ENCODE measurements at regions not wholly inside any gene's neighbourhood (a gene's known extent, or its start where the extent isn't known, plus 50 kb on each side); places are given as distances from the start of the nearest gene placed in this dataset.

GRCh38 chr13:86541461-86541860 is 742.2 kb upstream of the SLITRK6 start:
- DNase-seq (no peak), ATAC-seq (no peak)
- no peaks in the 10 kb centered on the region for H3K27me3 ChIP-seq
- H3K9me3 ChIP-seq: no peaks in the 10 kb centered on the region
- TF ChIP-seq CTCF (IDR thresholded peaks at IDR 0.05 in 4 of 5, conservative IDR thresholded peaks at IDR 0.05 in 1 of 5) (no peak), POLR2A (IDR thresholded peaks at IDR 0.05) (no peak)
- no peaks in the 10 kb centered on the region for H3K4me1 ChIP-seq
- no peaks in the 10 kb centered on the region for H3K36me3 ChIP-seq
- in situ Hi-C loops (cut with MboI; ENCODE audit: low sequenced_read_pairs in 4 of 4): no loop called here
- no peak overlapping the region for H3K4me3 ChIP-seq
- intact Hi-C loops (cut with DNase I; ENCODE audit: low total_unique reads): no loop called here
- H3K27ac ChIP-seq: no peak overlapping the region

GRCh38 chr13:86554066-86554465 is 754.8 kb upstream of the SLITRK6 start:
- no peak for DNase-seq
- no peak overlapping the region for H3K27ac ChIP-seq
- H3K9me3 ChIP-seq: no peaks in the 10 kb centered on the region
- no peaks in the 10 kb centered on the region for H3K36me3 ChIP-seq
- H3K27me3 ChIP-seq: no peaks in the 10 kb centered on the region
- intact Hi-C loops (cut with DNase I; ENCODE audit: low total_unique reads) (no loop called here), in situ Hi-C loops (cut with MboI; ENCODE audit: low sequenced_read_pairs in 4 of 4) (no loop called here)
- no peak overlapping the region for H3K4me3 ChIP-seq
- ATAC-seq: no peak
- TF ChIP-seq CTCF (IDR thresholded peaks at IDR 0.05 in 4 of 5, conservative IDR thresholded peaks at IDR 0.05 in 1 of 5) (no peak), POLR2A (IDR thresholded peaks at IDR 0.05) (no peak)
- H3K4me1 ChIP-seq: no peaks in the 10 kb centered on the region

- TF ChIP-seq POLR2A (IDR thresholded peaks at IDR 0.05): no peak
- TF ChIP-seq CTCF (IDR thresholded peaks at IDR 0.05 in 4 of 5, conservative IDR thresholded peaks at IDR 0.05 in 1 of 5): no peak
- Histone ChIP-seq H3K4me3 (no peak overlapping the region), H3K27ac (no peak overlapping the region), H3K4me1 (no peaks in the 10 kb centered on the region), H3K9me3 (no peaks in the 10 kb centered on the region), H3K36me3 (no peaks in the 10 kb centered on the region), H3K27me3 (no peaks in the 10 kb centered on the region)
- intact Hi-C loops (cut with DNase I; ENCODE audit: low total_unique reads) (no loop called here), in situ Hi-C loops (cut with MboI; ENCODE audit: low sequenced_read_pairs in 4 of 4) (no loop called here)
- ATAC-seq (no peak), DNase-seq (no peak)
Observed at GRCh38 chr13:86559901-86560300, 760.7 kb upstream of the SLITRK6 start.

GRCh38 chr13:86562866-86563265 is 763.6 kb upstream of the SLITRK6 start:
- H3K27me3 ChIP-seq: no peaks in the 10 kb centered on the region
- TF ChIP-seq POLR2A (IDR thresholded peaks at IDR 0.05) (no peak), CTCF (IDR thresholded peaks at IDR 0.05 in 4 of 5, conservative IDR thresholded peaks at IDR 0.05 in 1 of 5) (no peak)
- DNase-seq: no peak
- H3K9me3 ChIP-seq: no peaks in the 10 kb centered on the region
- in situ Hi-C loops (cut with MboI; ENCODE audit: low sequenced_read_pairs in 4 of 4): no loop called here
- H3K27ac ChIP-seq: no peak overlapping the region
- H3K4me1 ChIP-seq: no peaks in the 10 kb centered on the region
- no peak overlapping the region for H3K4me3 ChIP-seq
- no peaks in the 10 kb centered on the region for H3K36me3 ChIP-seq
- intact Hi-C loops (cut with DNase I; ENCODE audit: low total_unique reads): no loop called here
- no peak for ATAC-seq

GRCh38 chr13:86563308-86563707 is 764.1 kb upstream of the SLITRK6 start:
- H3K36me3 ChIP-seq: no peaks in the 10 kb centered on the region
- ATAC-seq (no peak), DNase-seq (no peak)
- no peaks in the 10 kb centered on the region for H3K4me1 ChIP-seq
- H3K9me3 ChIP-seq: no peaks in the 10 kb centered on the region
- in situ Hi-C loops (cut with MboI; ENCODE audit: low sequenced_read_pairs in 4 of 4): no loop called here
- no peak overlapping the region for H3K4me3 ChIP-seq
- intact Hi-C loops (cut with DNase I; ENCODE audit: low total_unique reads): no loop called here
- no peaks in the 10 kb centered on the region for H3K27me3 ChIP-seq
- H3K27ac ChIP-seq: no peak overlapping the region
- TF ChIP-seq POLR2A (IDR thresholded peaks at IDR 0.05) (no peak), CTCF (IDR thresholded peaks at IDR 0.05 in 4 of 5, conservative IDR thresholded peaks at IDR 0.05 in 1 of 5) (no peak)

Measured in gastrocnemius medialis (tissue), 4 donors.